ENCODE measurements at regions not wholly inside any gene's neighbourhood (a gene's known extent, or its start where the extent isn't known, plus 50 kb on each side); places are given as distances from the start of the nearest gene placed in this dataset.

DNA sequence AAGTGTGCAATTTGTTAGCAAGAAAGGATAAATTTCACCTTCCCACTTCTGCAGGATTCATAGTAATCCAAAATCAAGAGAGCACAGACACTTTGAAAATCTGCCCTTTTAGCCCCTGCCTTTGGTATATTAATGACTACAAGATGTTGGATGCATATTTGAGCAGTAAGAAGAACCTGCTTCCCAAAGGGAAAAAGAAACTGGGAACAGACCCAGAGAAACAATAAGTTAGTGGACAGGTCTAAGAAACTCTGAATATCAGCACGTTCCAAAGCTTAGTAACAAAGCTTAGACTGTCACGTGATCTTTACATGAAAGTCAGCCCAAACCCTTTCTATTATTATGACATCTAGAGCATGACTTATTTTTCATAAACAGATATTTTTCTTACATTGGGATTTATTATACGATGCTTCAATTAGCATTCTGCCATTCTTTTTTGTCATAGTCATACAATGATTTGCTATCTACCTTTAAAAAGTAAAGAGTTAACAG lies 390.9 kb upstream of the ADGRL2 start:
- TF ChIP-seq POLR2A (IDR thresholded peaks at IDR 0.05; ENCODE audit: low read depth, low read length) = no peak
- no peak for FAIRE-seq
- DNase-seq (ENCODE audit: insufficient read length, low spot score) = no peak

DNA sequence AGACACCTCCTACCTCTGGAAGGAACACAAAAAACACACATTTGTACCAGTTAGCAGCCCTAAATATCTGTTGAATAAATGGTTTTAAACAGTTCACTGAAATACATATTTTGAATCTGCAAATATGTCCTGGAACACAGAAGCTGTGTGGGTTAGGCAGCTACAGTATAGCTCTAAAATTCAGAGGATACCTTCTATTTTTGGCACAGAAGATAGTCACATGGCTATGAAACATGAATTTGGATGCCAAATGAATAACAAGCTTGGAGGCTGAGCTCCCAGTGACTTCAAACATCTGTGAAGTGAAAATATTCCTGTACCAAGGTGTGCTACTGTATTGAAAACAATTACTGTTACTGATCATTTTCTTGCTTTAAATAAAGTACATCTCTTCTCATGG lies 391.5 kb upstream of the ADGRL2 start:
- no peak for DNase-seq (ENCODE audit: insufficient read length, low spot score)
- no peak for FAIRE-seq

DNA sequence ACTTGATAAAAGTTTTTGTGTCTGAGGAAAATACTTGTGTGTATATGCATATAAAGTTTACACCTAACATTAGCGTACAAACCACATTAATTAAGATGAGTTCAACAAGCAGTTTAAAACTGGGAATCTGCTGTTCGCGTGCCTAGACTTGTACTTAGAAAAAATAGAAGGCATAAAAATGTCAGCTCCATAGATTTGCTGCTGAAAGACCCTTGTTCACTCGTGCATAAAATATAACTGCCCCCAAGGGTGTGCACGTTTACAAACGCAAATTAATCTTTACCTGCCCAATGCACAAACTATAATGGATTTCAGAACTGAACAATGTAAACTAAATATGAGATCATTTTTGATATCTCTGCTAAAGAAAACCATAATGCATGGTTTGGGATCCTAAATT lies 392.3 kb upstream of the ADGRL2 start:
- DNase-seq (ENCODE audit: insufficient read length, low spot score) = no peak
- TF ChIP-seq POLR2A (IDR thresholded peaks at IDR 0.05; ENCODE audit: low read depth, low read length) = no peak
- no peak for FAIRE-seq

More for the DNA sequence above, 391.5 kb upstream of the ADGRL2 start:
- no peak for TF ChIP-seq POLR2A (IDR thresholded peaks at IDR 0.05; ENCODE audit: low read depth, low read length)

GRCh38 chr1:81407000-81407821 lies 393.5 kb upstream of the ADGRL2 start:
- TF ChIP-seq POLR2A (IDR thresholded peaks at IDR 0.05; ENCODE audit: low read depth, low read length) = no peak
- no peak for DNase-seq (ENCODE audit: insufficient read length, low spot score)
- no peak for FAIRE-seq

DNA sequence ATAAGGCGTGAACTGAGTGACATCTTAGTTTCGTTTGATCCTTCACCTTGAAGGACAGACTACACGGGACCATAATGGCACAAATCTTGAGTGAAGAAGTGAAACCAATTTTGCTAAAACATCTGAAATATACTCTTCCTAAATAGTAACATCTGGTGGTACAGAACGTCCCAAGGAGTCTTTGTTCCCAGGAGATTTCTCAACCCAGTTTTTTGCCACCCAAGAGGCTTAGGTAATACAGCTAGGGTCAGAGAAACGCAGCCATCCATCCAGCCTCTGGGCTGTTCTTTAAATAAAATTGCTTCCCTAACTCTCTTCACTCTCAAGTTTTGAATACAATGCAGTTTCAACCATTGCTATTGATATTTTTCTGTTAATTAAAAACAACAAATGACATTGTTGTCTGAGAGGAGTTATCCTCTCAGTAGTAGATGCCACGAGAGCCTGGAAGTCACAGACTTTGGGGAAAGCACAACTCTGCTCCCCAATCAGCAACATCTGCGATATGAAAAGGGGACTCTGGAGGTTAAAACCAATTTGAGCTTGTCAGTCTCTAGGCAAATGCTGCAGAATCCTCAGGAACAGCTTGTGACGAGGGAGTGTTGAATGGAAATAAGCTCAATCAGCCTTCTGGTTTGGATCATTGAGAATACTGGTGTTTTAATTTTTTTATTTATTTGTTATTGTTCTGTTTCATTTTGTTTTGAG lies 394.3 kb upstream of the ADGRL2 start:
- TF ChIP-seq POLR2A (IDR thresholded peaks at IDR 0.05; ENCODE audit: low read depth, low read length) = no peak
- DNase-seq (ENCODE audit: insufficient read length, low spot score) (no peak), FAIRE-seq (no peak)

- DNase-seq (ENCODE audit: insufficient read length, low spot score) (no peak), FAIRE-seq (no peak)
- TF ChIP-seq POLR2A (IDR thresholded peaks at IDR 0.05; ENCODE audit: low read depth, low read length) = no peak
These were observed 402.7 kb upstream of the ADGRL2 start for GRCh38 chr1:81398041-81398440.

DNA sequence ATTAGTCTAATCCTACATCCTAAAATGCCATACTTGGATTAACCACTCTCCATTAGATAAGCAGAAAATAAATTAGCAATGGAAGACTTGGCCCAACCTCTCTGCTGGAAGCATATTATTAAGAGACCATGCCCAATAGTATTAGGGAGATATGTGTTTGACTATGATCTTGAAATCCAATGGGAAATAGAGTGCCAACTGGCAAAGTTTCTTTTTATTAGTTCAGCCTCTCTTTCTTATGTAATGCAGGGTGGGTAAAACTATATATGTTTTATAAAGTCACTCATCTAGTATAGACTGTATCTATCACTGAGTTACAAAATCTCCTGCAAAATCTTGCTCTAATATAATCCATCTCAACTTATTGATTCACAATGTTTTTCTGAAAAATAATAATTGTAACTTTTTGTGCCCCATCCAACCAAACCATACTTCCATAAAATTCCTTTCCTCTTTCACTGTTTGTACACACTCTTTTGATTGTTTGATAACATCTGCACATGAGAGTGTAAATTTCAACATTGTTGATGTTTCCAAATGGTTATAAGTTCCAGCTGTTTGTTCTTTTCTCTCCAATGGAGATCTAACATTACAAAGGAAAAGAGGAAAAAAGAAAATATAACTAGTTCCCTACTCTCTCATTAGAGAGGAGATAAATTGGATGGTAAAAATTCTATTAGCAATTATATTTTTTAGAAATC lies 408.1 kb upstream of the ADGRL2 start:
- DNase-seq (ENCODE audit: insufficient read length, low spot score) = no peak
- no peak for TF ChIP-seq POLR2A (IDR thresholded peaks at IDR 0.05; ENCODE audit: low read depth, low read length)
- no peak for FAIRE-seq

DNA sequence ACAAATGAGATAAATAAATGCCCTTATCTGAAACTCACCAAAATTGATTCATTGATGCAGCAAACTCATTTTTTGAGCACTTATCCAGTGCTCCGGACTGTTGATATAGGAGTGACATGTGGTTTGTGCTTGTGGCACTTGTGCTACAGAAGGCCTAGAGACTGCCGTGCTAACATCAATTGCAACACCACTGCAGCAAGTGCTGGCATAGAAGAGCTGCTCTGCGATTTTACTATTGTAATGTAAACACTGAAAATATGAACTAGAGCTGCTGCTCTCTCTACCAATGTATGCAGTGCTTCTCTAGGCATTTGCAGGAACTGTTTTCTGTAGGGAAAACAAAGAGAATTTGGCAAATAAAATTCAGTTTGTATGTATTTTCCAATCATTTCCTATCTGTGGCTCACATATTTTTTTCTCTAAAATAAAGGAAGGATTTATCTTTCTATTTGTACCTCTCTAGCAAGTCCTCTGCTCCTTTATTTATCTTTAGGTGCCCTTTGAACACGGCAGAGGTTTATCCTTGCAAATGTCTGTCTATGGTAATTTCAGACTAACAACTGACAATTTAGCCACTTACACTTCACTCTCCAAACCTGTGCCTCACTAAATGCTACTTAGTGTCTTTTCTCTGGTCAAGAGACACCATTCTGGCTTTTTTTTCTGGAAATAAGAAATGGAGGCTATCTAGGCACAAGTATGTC lies 409.5 kb upstream of the ADGRL2 start:
- FAIRE-seq (no peak), DNase-seq (ENCODE audit: insufficient read length, low spot score) (no peak)
- TF ChIP-seq POLR2A (IDR thresholded peaks at IDR 0.05; ENCODE audit: low read depth, low read length) = no peak

GRCh38 chr1:81388435-81388834 lies 412.3 kb upstream of the ADGRL2 start:
- no peak for TF ChIP-seq POLR2A (IDR thresholded peaks at IDR 0.05; ENCODE audit: low read depth, low read length)
- FAIRE-seq = no peak
- DNase-seq (ENCODE audit: insufficient read length, low spot score) = no peak

GRCh38 chr1:81387446-81387845 lies 413.3 kb upstream of the ADGRL2 start:
- DNase-seq (ENCODE audit: insufficient read length, low spot score) = no peak
- TF ChIP-seq POLR2A (IDR thresholded peaks at IDR 0.05; ENCODE audit: low read depth, low read length) = no peak
- no peak for FAIRE-seq

DNA sequence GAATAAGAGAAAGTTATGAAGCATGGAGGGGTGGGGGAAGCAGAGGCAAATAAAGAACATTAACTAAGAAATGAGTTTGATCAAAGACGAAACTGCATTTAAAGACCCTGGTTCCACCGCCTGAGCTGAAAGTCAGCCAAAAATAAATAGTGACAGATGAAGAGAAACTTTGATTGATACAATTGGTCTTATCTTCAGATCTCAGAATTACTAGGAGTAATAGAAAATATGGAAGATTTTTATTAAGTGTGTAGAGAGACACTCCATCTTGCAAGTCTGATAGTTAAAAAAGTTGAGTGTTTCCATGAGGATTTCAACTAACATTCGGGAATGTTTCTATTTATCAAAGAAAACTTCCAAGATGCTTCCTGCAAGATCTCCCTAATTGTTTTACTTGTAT lies 418.2 kb upstream of the ADGRL2 start:
- no peak for DNase-seq (ENCODE audit: insufficient read length, low spot score)
- TF ChIP-seq POLR2A (IDR thresholded peaks at IDR 0.05; ENCODE audit: low read depth, low read length) = no peak
- FAIRE-seq = no peak

GRCh38 chr1:81381881-81382280 lies 418.9 kb upstream of the ADGRL2 start:
- DNase-seq (ENCODE audit: insufficient read length, low spot score) (no peak), FAIRE-seq (no peak)
- TF ChIP-seq POLR2A (IDR thresholded peaks at IDR 0.05; ENCODE audit: low read depth, low read length) = no peak

GRCh38 chr1:81380436-81380835 lies 420.3 kb upstream of the ADGRL2 start:
- FAIRE-seq (no peak), DNase-seq (ENCODE audit: insufficient read length, low spot score) (no peak)
- no peak for TF ChIP-seq POLR2A (IDR thresholded peaks at IDR 0.05; ENCODE audit: low read depth, low read length)

DNA sequence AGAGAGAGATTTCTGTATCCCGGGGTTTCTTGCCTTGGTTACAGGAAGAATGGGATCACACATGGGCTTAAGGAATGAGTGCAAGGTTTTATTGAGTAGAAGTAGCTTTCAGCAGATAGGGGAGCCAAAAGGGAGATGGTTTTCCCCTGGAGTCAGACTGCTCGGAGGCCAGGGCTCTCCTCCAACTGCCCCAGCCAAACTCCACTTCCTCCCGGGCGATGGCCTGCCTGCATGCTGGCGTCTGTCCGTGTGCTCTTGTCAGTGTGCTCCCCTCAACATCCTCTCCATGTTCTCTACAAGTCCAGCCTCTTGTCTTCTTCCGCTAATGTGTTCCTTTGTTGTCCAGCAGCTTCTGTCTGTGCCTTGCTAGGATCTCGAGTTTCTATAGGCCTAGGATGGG lies 421.3 kb upstream of the ADGRL2 start:
- DNase-seq (ENCODE audit: insufficient read length, low spot score) (no peak), FAIRE-seq (no peak)
- TF ChIP-seq POLR2A (IDR thresholded peaks at IDR 0.05; ENCODE audit: low read depth, low read length) = no peak
